HG03196 (cell line): ENCODE measurements at regions not wholly inside any gene's neighbourhood (a gene's known extent, or its start where the extent isn't known, plus 50 kb on each side); places are given as distances from the start of the nearest gene placed in this dataset.
"Not testable (repeated sequence)": the region's sequence is repeated elsewhere in the genome, so short reads cannot be mapped to it uniquely, and the experiment has no call there.

Experiments
- ATAC-seq: cut with Tn5 transposase; IDR thresholded peaks from one replicate; pipeline ENCODE4 v1.9.1; 2021; ENCODE audit not compliant: unreplicated experiment

DNA sequence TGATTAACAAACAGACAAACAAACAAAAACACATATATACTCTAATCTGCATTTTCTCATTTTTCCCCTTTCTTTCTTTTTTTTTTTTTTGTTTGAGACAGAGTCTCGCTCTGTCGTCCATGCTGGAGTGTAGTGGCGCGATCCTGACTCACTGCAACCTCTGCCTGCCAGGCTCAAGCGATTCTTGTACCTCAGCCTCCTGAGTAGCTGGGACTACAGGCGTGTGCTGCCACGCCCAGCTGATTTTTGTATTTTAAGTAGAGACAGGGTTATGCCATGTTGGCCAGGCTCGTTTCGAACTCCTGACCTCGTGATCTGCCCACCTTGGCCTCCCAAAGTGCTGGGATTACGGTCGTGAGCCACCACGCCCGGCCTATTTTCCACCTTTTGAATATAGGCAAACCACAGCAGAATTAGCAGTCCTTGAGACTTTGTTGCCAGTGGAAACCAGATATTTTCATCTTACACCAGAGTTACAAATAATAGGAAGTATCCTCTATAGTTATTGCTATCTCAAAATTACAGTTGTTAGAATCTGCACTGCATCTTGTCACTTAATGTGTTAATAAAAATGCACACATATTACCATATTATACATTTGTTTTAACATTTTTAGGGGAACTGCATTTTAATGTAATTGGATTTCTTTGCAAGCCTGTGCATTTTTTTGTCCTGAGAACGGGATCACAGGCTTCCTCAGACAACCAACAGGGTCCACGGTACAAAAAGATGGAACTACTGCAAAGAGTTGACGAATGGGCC, 208.2 kb upstream of the ZNF217 start:
- ATAC-seq = no peak

DNA sequence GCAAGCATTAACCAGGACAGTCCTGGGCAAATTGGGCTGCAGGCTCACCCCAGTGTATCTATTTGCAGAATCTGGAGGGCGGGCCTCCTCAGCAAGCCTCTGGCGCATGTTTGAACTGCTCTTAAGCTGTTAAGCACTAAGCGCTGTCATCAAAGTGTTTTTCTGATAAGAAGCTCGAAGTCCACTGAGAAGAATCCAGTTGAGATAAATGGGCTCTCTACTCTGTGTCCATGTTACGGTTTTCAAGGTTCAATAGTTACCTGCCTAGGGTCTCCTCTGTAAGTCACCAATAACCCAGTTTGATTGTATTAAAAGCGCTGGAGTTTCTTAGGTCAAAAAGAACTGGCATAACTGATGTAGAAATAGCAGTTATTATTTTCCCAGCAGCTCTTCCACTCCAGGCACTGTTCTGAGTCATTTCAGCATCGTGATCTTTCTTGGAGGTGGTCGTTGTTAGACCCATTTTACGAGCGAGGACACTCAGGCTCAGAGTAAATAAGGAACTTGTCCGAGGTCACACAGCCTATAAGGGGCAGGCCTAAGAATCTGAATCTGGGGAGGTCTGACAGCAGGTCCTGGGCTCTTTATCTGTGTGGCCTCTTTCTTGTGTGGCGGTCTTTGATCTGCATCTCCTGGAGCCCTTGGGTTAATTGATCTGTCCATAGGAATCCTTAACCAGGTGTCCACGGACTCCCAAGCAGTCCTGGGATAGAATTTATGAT, 207.4 kb upstream of the ZNF217 start:
- no peak for ATAC-seq

DNA sequence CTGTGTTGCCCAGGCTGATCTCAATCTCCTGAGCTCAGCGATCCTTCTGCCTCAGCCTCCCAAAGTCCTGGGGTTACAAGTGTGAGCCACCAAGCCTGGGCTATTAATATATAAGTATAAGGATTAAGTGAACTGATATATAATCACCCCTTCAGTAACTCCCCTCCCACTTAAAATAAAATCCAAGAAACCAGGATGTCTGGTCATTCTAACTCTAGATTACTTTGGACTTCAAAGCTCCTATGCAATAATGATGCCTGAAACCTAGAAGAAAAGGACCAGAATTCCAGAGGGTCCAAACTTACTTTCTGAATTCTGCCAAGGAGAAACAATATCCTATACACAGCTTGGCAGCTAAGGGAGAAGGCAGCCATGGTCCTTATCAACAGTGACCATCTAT, 206.8 kb upstream of the ZNF217 start:
- ATAC-seq = no peak

DNA sequence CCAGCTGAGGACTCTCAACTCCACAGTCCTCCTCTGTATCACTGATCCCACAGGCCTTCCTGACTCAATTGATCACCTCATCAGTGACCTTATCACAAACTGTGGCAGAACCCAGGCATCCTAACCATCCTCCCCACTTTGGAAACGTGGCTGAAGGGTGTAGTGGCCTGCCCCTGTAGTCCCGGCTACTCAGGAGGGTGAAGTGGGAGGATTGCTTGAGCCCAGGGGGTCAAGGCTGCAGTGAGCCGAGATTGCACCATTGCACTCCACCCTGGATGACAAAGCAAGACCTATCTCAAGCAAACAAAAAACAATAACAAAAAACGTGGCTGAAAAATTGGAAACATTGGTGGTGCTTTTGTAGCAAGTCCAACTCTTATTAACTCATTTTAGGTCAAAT, 203.4 kb upstream of the ZNF217 start:
- no peak for ATAC-seq

DNA sequence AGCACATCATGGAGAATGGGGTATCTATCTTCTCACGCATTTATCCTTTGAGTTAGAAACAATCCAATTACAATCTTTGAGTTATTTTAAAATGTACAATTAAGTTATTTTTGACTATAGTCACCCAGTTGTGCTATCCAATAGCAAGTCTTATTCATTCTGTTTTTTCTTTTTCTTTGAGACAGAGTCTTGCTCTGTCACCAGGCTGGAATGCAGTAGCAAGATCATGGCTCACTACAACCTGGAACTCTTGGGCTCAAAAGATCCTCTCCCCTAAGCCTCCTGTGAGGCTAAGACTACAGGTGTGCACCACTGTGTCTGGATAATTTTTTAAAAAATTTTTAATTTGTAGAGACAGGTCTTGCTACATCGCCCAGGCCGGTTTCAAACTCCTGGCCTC, 201.5 kb upstream of the ZNF217 start:
- ATAC-seq = no peak

DNA sequence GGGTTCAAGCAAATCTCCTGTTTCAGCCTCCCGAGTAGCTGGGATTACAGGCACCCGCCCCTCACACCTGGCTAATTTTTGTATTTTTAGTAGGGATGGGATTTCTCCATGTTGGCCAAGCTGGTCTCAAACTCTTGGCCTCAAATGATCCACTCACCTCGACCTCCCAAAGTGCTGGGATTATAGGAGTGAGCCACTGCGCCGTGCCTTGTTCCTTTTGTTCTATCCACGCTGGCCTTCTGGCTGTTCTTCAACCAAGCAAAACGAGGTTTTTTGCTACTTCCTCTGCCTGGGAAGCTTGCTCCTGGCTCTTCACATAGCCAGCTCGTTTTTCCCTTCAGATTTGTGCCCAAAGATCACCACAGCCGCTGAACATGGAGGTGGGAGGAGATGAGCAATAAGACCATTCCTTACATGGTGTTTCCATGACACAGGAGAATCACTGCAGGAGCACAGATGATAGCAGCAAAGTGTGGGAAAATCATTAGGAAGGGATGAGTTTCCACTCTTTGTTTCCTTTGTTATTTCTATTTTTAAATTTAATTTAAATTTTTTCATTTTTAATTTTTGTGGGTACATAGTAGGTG, 201.0 kb upstream of the ZNF217 start:
- no peak for ATAC-seq

DNA sequence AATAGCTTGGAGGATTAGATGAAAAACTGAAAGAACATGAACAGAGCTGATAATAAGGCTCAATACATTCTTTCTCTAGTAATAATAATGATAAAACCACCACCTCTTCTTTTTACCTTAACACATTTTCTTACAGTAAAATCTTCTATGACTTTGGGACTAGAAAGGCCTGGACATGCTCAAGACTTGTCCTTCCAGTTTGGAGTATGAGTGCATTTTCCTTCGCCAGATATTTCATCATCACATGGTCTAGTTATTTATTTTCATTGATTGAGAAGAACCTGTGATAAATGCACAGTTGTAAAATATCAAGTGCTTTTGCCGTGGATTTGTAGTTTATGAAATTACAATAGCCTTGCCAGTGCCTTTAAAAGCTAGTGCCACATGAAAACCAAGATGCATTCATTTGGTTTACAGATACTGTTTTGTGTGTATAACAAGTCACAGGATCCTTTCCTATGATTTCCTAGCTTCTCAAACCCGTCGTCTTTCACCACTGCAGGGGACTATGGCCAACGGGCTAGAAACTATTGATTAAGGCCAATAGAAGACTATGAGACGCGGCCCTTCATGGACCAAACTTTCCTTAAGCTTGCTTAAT, 200.2 kb upstream of the ZNF217 start:
- ATAC-seq = no peak

DNA sequence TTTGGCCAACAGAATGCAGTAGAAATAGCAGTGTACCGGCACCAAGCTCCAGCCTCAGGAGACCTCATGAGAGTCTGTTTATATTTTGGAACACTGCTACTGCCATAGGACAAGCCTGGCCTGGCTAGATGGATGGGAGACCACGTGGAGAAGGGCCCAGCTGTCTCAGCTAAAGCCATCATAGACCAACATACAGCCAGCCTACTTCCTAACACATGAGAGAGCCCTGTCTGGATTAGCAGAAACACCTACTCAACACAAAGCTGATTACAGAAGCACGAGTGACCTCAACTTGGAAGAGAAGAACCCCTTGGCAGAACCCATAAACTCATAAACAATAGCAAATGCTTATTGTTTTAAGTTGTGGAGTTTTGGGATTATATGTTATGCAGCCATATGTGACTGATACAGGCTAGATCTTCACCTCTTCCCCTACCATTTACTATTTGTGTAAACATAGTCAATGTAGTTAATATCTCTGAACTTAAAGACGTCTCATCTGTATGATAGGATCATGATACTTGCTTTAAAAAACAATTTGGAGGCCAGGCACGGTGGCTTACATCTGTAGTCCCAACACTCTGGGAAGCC, 199.4 kb upstream of the ZNF217 start:
- no peak for ATAC-seq

DNA sequence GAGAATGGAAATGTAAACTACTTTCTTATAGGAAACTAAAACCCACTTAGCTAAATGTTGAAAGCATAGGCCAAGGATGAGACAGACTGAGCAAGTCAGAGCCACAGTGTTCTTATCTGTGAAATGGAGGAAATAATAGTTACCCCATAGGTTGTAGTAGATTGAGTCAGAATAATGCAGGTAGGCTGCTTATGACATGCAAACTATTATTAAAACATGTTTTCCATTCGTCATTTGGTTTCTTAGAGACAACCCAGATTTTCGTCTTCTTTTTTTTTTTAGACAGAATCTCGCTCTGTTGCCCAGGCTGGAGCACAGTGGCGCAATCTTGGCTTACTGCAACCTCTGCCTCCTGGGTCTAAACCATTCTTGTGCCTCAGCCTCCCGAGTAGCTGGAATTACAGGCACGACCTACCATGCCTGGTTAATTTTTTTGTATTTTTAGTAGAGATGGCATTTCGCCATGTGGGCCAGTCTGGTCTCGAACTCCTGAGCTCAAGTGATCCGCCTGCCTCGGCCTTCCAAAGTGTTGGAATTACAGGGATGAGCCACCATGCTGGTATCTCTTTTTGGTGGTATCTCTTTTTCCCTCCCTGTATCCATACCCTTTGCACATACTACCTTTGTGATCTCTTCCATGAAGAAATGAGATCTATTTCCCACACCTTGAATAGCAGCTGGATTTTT, 196.5 kb upstream of the ZNF217 start:
- no peak for ATAC-seq

DNA sequence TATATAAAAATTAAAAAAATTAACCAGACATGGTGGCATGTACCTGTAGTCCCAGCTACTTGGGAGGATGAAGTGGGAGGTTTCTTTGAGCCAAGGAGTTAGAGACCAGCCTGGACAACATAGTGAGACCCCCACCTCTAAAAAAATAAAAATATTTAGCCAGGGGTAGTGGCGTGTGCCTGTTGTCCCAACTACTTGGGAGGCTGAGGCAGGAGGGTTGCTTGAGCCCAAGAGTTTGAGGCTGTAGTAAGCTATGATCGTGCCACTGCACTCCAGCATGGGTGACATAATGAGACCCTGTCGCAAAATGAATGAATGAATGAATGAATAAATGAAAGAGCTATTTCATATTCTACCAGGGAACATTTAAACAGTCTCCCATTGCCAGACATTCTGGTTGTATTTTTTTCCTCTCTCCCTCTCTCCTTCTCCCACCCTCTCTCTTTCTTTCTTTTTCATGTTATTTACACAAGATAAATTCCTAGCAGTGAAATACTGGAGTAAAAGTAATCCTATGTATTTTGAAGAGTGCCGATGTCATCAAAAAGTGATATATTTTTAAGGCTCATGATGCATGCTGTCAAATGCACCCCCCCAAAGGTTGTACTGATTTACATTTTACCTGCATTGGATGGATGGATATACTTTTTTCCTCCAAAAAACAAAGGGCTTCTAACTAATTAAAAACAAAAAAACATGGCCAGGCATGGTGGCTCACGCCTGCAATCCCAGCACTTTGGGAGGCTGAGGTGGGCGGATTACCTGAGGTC, 194.8 kb upstream of the ZNF217 start:
- ATAC-seq = no peak

DNA sequence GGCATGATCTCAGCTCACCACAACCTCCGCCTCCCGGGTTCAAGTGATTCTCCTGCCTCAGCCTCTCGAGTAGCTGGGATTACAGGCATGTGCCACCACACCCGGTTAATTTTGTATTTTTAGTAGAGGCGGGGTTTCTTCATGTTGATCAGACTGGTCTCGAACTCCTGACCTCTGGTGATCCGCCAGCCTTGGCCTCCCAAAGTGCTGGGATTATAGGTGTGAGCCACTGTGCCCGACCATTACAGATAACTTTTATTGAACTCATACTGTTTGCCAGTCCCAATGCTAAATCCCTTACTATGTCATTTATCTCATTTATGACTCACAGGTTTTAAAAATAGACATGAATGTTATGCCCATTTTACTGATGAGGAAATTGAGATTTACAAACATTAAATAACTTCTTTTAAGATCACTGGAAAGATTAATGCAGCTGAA, 193.9 kb upstream of the ZNF217 start:
- not testable (repeated sequence) for ATAC-seq

DNA sequence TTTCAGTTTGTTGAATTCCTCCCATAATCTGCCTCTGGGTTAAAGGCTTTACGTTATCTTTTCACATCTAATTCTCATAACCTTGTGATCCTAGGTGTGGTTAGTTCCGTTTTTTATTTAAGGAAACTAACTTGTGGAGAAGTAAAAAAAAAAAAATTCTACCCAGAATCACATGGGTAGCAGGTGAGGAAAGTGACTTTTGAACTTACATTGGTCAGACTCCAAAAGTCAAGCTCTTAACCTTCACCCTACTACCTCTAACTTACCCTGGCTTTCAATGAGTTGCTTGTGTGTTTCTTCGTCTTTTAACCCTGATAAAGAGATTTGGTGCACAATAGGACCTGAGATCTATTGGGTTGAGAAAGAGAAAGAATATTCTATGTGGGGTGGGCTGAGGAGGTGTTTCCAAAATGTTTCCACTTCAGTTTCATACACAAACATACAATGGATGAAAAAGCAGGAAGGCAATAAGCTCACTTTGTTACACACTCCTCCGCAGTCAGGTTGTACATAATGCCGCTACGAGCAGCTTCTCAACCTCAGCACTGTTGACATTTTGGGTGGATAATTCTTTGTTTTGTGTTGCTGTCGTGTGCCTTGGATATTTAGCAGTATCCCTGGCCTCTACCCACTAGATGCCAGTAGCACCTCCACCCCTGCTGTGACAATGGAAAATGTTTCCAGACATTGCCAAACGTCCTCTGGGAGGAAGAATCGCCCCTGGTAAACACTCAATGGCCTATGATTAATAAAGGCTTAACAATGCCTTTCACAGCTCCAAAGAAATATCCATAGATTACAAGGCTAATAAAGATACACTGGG, 193.0 kb upstream of the ZNF217 start:
- no peak for ATAC-seq

DNA sequence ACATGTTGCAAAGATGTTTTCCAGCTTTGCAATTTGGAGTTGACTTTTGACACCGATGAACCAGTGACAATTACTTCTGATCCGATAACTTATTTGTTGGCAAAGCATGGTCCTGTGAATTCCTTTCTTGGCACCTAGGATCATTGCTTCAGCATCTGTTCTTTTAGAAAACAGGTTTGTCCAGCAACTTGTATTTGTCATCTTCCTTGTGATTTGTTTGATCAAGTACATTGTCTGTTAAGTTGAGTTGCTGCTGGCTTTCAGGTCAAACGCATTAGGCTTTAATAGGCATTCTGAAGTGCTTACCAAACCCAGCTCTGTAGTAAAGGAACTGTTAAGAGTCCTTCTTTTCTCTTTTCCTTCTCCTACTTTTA, 192.4 kb upstream of the ZNF217 start:
- ATAC-seq = no peak

DNA sequence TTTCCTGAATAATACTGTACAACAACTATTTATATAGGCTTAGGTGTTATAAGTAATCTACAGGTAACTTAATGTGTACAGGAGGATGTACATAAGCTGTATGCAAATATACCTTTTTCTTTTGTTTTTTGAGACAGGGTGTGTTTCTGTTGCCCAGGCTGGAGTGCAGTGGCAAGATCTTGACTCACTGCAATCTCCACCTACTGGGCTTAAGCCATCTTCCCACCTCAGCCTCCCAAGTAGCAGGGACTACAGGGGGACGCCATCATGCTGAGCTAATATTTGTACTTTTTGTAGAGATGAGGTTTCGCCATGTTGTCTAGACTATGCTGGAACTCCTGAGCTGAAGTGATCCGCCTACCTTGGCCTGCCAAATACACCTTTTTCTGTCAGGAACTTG, 191.7 kb upstream of the ZNF217 start:
- no peak for ATAC-seq

DNA sequence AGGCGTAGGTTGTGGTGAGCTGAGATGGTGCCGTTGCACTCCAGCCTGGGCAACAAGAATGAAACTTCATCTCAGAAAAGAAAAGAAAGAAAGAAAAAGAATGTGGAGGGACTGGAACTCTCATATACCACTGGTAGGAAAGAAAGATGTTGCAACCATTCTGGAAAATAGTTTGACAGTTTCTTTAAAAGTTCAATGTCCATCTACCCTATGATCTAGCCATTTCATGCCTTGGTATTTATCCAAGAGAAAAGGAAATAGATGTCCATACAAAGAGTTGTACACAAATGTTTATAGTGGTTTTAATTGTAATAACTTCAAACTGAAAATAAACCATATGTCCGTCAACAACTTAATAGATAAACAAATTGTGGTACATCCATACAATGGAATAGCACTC, 190.1 kb upstream of the ZNF217 start:
- no peak for ATAC-seq

DNA sequence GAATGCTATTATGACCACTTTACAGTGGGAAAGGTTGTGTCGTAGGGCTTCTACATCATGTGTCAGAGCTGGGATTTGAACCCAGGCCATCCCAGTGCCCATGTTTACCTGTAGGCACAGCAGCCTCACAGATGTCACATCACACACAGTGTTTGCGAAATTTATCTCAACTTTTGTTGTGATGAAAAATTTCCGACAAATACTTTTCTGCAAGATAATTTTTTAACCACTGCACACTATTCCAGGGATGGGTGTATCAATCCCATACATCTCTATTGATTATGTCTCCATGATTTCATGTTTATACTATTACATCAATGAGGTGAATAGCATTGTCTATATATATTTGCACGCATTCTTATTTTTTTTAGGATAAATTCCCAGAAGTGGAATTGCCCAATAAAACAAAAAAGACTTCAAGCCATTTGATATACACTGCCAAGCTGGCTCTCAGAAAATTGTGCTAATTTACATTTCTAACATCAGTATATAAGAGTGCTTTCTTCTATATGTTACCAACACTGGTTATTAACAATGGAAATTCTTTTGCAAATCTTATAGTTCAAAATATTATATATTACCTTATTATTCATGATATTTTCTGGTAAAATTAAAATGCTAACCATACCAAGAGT, 189.1 kb upstream of the ZNF217 start:
- ATAC-seq = no peak

DNA sequence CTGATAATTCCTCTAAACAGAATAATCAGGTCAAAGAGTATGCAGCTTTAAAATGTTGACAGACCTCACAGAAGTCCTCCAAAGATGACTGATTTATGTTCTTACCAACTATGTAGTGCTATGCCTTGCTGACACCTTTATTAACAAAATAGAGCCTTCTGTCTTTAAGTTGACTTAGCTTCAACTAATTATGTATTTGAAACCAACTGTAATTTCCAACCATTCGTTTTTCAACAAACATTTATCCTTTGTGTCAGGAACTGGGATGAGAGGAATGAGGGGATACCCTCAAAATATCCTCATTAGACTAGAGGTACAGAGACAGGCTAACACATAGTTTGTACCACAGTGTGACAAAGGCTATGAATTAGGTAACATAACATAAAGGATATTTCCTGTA, 186.2 kb upstream of the ZNF217 start:
- ATAC-seq = no peak

DNA sequence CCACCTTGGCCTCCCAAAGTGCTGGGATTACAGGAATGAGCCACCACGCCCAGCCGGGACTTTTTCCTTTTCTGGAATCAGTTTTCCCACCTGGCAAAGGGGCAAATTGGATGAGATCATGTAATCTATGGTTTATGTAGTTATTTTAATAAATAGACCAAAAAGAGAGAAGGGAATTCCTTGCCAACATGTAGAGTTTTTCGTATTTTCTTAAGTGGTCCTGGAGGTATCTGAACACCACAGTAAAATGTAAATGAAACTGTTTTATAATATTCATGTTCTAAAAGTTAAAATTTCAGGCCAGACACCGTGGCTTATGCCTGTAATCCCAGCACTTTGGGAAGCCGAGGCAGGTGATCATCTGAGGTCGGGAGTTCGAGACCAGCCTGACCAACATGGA, 185.1 kb upstream of the ZNF217 start:
- ATAC-seq = no peak

DNA sequence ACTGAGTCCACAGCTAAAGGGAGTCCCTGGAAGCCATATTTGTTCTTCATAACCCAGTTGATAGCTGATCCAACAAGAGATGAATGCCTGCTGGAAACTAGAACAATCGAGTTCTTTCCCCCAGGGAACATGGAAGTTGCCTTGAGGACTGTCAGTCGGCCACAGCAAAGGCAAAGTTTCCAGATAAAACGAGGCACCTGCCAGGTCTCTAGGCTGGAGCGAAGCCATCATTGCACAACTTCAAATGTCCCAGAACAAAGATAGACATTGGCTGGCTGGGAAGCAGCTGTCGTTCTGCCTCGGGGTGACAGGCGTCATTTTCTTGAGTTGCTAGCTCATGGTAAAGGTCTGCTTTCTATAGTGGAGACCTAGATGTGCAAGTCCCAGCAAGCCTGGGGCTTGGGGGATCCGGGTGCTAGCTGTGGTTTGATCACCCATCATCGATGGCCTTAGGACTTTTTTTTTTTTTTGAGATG, 184.4 kb upstream of the ZNF217 start:
- no peak for ATAC-seq
